ENCODE measurements at regions not wholly inside any gene's neighbourhood (a gene's known extent, or its start where the extent isn't known, plus 50 kb on each side); places are given as distances from the start of the nearest gene placed in this dataset.

- H4K20me1 ChIP-seq (ENCODE audit: control insufficient read depth, insufficient read depth): no peaks in the 10 kb centered on the region
- H3K27ac ChIP-seq (ENCODE audit: control insufficient read depth, insufficient read depth): no peak overlapping the region
- H3K9me3 ChIP-seq (replicated peaks; ENCODE audit: control insufficient read depth, insufficient read depth, low read length): no peaks in the 10 kb centered on the region
- H3K27me3 ChIP-seq (replicated peaks in 1 of 2; ENCODE audit: control insufficient read depth in 2 of 2, insufficient read depth in 2 of 2, low read length in 1 of 2): no peaks in the 10 kb centered on the region
- ChIA-PET SMC1A (ENCODE audit: uncharacterized antibody, unreplicated experiment) (no interaction called here), RAD21 (ENCODE audit: unreplicated experiment) (no interaction called here), POLR2A (no interaction called here), CTCF (interaction anchor here (1.2 to 2.2 kb wide), 3 partner anchors 17 to 135 kb away, joined by 3 to 5 read pairs (median 3); no protein-coding TSS in a partner anchor)
- H3K79me2 ChIP-seq (ENCODE audit: control insufficient read depth, insufficient read depth, low read length): no peaks in the 10 kb centered on the region
- H3K4me2 ChIP-seq (ENCODE audit: control insufficient read depth, insufficient read depth): no peak overlapping the region
- in situ Hi-C loops (cut with MboI) (no loop called here), intact Hi-C loops (cut with micrococcal nuclease; ENCODE audit: unreplicated experiment) (no loop called here)
- 79% methylated on average over 2 of the region's 2 CpGs for WGBS (ENCODE audit: insufficient coverage, insufficient replicate concordance, low lambda C conversion rate, missing lambda C conversion rate)
- ATAC-seq (no peak), DNase-seq (ENCODE audit: low read depth, low spot score) (no peak), FAIRE-seq (no peak)
- H3K9ac ChIP-seq (ENCODE audit: control insufficient read depth, insufficient read depth, low read length): no peak overlapping the region
- no peaks in the 10 kb centered on the region for H3K36me3 ChIP-seq (ENCODE audit: control insufficient read depth in 2 of 2, insufficient read depth in 2 of 2, low read length in 1 of 2)
- H3K4me3 ChIP-seq: no peak overlapping the region
- no TSS peak for BruUV-seq (replicated peaks)
- no peak overlapping the region for H2AFZ ChIP-seq (ENCODE audit: control insufficient read depth, low read depth, low read length)
- H3K4me1 ChIP-seq (ENCODE audit: control insufficient read depth, insufficient read depth, low read length): no peaks in the 10 kb centered on the region
- TF ChIP-seq ASH2L (IDR thresholded peaks at IDR 0.05; ENCODE audit: borderline replicate concordance, low read depth): no peak
- TF ChIP-seq YBX1 (IDR thresholded peaks at IDR 0.05): no peak
- TF ChIP-seq NFIC (IDR thresholded peaks at IDR 0.05; ENCODE audit: low read depth, low read length): no peak
- TF ChIP-seq NR2F1 (conservative IDR thresholded peaks at IDR 0.05): no peak
Observed at GRCh38 chr1:101153692-101154091, 83.1 kb upstream of the S1PR1 start.

- H4K20me1 ChIP-seq (ENCODE audit: control insufficient read depth, insufficient read depth): no peaks in the 10 kb centered on the region
- 71% methylated on average over 4 of the region's 4 CpGs for WGBS (ENCODE audit: insufficient coverage, insufficient replicate concordance, low lambda C conversion rate, missing lambda C conversion rate)
- no peak overlapping the region for H3K4me2 ChIP-seq (ENCODE audit: control insufficient read depth, insufficient read depth)
- no peak for ATAC-seq
- H3K79me2 ChIP-seq (ENCODE audit: control insufficient read depth, insufficient read depth, low read length): no peaks in the 10 kb centered on the region
- no TSS peak for BruUV-seq (replicated peaks)
- intact Hi-C loops (cut with micrococcal nuclease; ENCODE audit: unreplicated experiment) (no loop called here), in situ Hi-C loops (cut with MboI) (no loop called here)
- no peak for DNase-seq (ENCODE audit: low read depth, low spot score)
- H3K4me3 ChIP-seq: no peak overlapping the region
- H3K36me3 ChIP-seq (ENCODE audit: control insufficient read depth in 2 of 2, insufficient read depth in 2 of 2, low read length in 1 of 2): no peaks in the 10 kb centered on the region
- H3K9ac ChIP-seq (ENCODE audit: control insufficient read depth, insufficient read depth, low read length): no peak overlapping the region
- no peaks in the 10 kb centered on the region for H3K4me1 ChIP-seq (ENCODE audit: control insufficient read depth, insufficient read depth, low read length)
- ChIA-PET RAD21 (ENCODE audit: unreplicated experiment) (no interaction called here), SMC1A (ENCODE audit: uncharacterized antibody, unreplicated experiment) (no interaction called here), CTCF (no interaction called here), POLR2A (no interaction called here)
- H2AFZ ChIP-seq (ENCODE audit: control insufficient read depth, low read depth, low read length): no peak overlapping the region
- no peak for TF ChIP-seq BCL11A (IDR thresholded peaks at IDR 0.05; ENCODE audit: low read depth, low read length)
- TF ChIP-seq TCF3 (IDR thresholded peaks at IDR 0.05; ENCODE audit: borderline replicate concordance, insufficient read depth, low read depth, low read length): no peak
- TF ChIP-seq TAF1 (IDR thresholded peaks at IDR 0.05; ENCODE audit: borderline replicate concordance, low read depth, low read length): no peak
- TF ChIP-seq KAT2A (conservative IDR thresholded peaks at IDR 0.05; ENCODE audit: control insufficient read depth, low read depth, low read length): no peak
- TF ChIP-seq JUNB (IDR thresholded peaks at IDR 0.05): no peak
- no peak for TF ChIP-seq RELB (IDR thresholded peaks at IDR 0.05; ENCODE audit: low read depth)
- no peak for TF ChIP-seq ZNF207 (IDR thresholded peaks at IDR 0.05; ENCODE audit: borderline replicate concordance)
- no peak for TF ChIP-seq SPI1 (IDR thresholded peaks at IDR 0.05; ENCODE audit: borderline replicate concordance, insufficient read depth, low read depth, low read length)
- no peak for TF ChIP-seq IKZF1 (conservative IDR thresholded peaks at IDR 0.05)
- no peaks in the 10 kb centered on the region for H3K27me3 ChIP-seq (replicated peaks in 1 of 2; ENCODE audit: control insufficient read depth in 2 of 2, insufficient read depth in 2 of 2, low read length in 1 of 2)
- FAIRE-seq: no peak
- H3K27ac ChIP-seq (ENCODE audit: control insufficient read depth, insufficient read depth): no peak overlapping the region
- no peaks in the 10 kb centered on the region for H3K9me3 ChIP-seq (replicated peaks; ENCODE audit: control insufficient read depth, insufficient read depth, low read length)
Observed at GRCh38 chr1:101152633-101153032, 84.2 kb upstream of the S1PR1 start.
